ENCODE measurements at regions not wholly inside any gene's neighbourhood (a gene's known extent, or its start where the extent isn't known, plus 50 kb on each side); places are given as distances from the start of the nearest gene placed in this dataset.
"Not testable (repeated sequence)": the region's sequence is repeated elsewhere in the genome, so short reads cannot be mapped to it uniquely, and the experiment has no call there.

GRCh38 chrX:39436538-39436937 is 635.3 kb downstream of the MID1IP1 start:
- not testable (repeated sequence) for DNase-seq; ATAC-seq (ENCODE audit: low read depth in 2 of 2); H3K4me3 Mint-ChIP-seq; H3K27ac ChIP-seq (ENCODE audit: insufficient read depth, low read length, poor library complexity, severe bottlenecking); H3K9me3 Mint-ChIP-seq; H3K27me3 Mint-ChIP-seq; H3K27me3 ChIP-seq (ENCODE audit: control insufficient read depth, insufficient read depth, low read length); H3K36me3 Mint-ChIP-seq; H3K4me3 ChIP-seq (ENCODE audit: low read depth, low read length); H3K9me3 ChIP-seq (ENCODE audit: control insufficient read depth in 2 of 2, low read length in 2 of 2); H3K27ac Mint-ChIP-seq; H3K36me3 ChIP-seq (ENCODE audit: control insufficient read depth, insufficient read depth, low read length)
- peaks cover 0 to 30% (median 6%) of the 10 kb centered on the region in 4 donors for H3K4me1 Mint-ChIP-seq
- H3K4me1 ChIP-seq (ENCODE audit: control insufficient read depth, insufficient read depth, low read length, poor library complexity, severe bottlenecking) = peaks cover 14% of the 10 kb centered on the region

- H3K27ac ChIP-seq (ENCODE audit: insufficient read depth, low read length, poor library complexity, severe bottlenecking) = no peak overlapping the region
- H3K36me3 Mint-ChIP-seq = peaks cover 3% of the 10 kb centered on the region
- no peak overlapping the region for H3K4me3 Mint-ChIP-seq
- H3K4me1 ChIP-seq (ENCODE audit: control insufficient read depth, insufficient read depth, low read length, poor library complexity, severe bottlenecking) = peaks cover 14% of the 10 kb centered on the region
- peaks cover 0 to 1% (median 0%) of the 10 kb centered on the region in 7 donors for H3K9me3 Mint-ChIP-seq
- H3K27me3 Mint-ChIP-seq = no peaks in the 10 kb centered on the region
- peaks cover 0 to 4% of the 10 kb centered on the region in 2 experiments for H3K9me3 ChIP-seq (ENCODE audit: control insufficient read depth in 2 of 2, low read length in 2 of 2)
- H3K27me3 ChIP-seq (ENCODE audit: control insufficient read depth, insufficient read depth, low read length) = no peaks in the 10 kb centered on the region
- peak overlapping the region in 1 of 3 donors; percentile 75 for H3K27ac Mint-ChIP-seq
- no peak for ATAC-seq (ENCODE audit: low read depth in 2 of 2)
- no peaks in the 10 kb centered on the region for H3K36me3 ChIP-seq (ENCODE audit: control insufficient read depth, insufficient read depth, low read length)
- no peak overlapping the region for H3K4me3 ChIP-seq (ENCODE audit: low read depth, low read length)
- H3K4me1 Mint-ChIP-seq = peaks cover 0 to 33% (median 9%) of the 10 kb centered on the region in 4 donors
- DNase-seq = no peak
Observed at GRCh38 chrX:39437670-39438441, 636.6 kb downstream of the MID1IP1 start.

- H3K27ac Mint-ChIP-seq = peak overlapping the region in 2 of 3 donors; percentile 45 to 75
- no peak overlapping the region for H3K4me3 ChIP-seq (ENCODE audit: low read depth, low read length)
- no peak for ATAC-seq (ENCODE audit: low read depth in 2 of 2)
- H3K4me1 Mint-ChIP-seq = peaks cover 0 to 35% (median 8%) of the 10 kb centered on the region in 4 donors
- H3K27me3 Mint-ChIP-seq = no peaks in the 10 kb centered on the region
- H3K4me1 ChIP-seq (ENCODE audit: control insufficient read depth, insufficient read depth, low read length, poor library complexity, severe bottlenecking) = peaks cover 14% of the 10 kb centered on the region
- H3K9me3 ChIP-seq (ENCODE audit: control insufficient read depth in 2 of 2, low read length in 2 of 2) = peaks cover 0 to 4% of the 10 kb centered on the region in 2 experiments
- H3K36me3 ChIP-seq (ENCODE audit: control insufficient read depth, insufficient read depth, low read length) = no peaks in the 10 kb centered on the region
- no peak for DNase-seq
- H3K27ac ChIP-seq (ENCODE audit: insufficient read depth, low read length, poor library complexity, severe bottlenecking) = no peak overlapping the region
- no peaks in the 10 kb centered on the region for H3K27me3 ChIP-seq (ENCODE audit: control insufficient read depth, insufficient read depth, low read length)
- no peak overlapping the region for H3K4me3 Mint-ChIP-seq
- peaks cover 3% of the 10 kb centered on the region for H3K36me3 Mint-ChIP-seq
- peaks cover 0 to 3% (median 0%) of the 10 kb centered on the region in 7 donors for H3K9me3 Mint-ChIP-seq
Observed at GRCh38 chrX:39438603-39439602, 637.6 kb downstream of the MID1IP1 start.

- no peaks in the 10 kb centered on the region for H3K36me3 ChIP-seq (ENCODE audit: control insufficient read depth, insufficient read depth, low read length)
- H3K4me1 ChIP-seq (ENCODE audit: control insufficient read depth, insufficient read depth, low read length, poor library complexity, severe bottlenecking) = peaks cover 14% of the 10 kb centered on the region
- H3K4me3 ChIP-seq (ENCODE audit: low read depth, low read length) = peak overlapping the region; percentile 44
- H3K4me1 Mint-ChIP-seq = peaks cover 0 to 37% (median 9%) of the 10 kb centered on the region in 4 donors
- DNase-seq (peak in 2 of 3 donors; percentile 2 to 60), ATAC-seq (ENCODE audit: low read depth in 2 of 2) (peak in 1 of 2 donors; percentile 28)
- peak overlapping the region; percentile 92 to 96 (median 94) for H3K27ac Mint-ChIP-seq
- no peaks in the 10 kb centered on the region for H3K27me3 Mint-ChIP-seq
- peaks cover 0 to 4% (median 0%) of the 10 kb centered on the region in 7 donors for H3K9me3 Mint-ChIP-seq
- peak overlapping the region in 3 of 4 donors; percentile 2 to 83 (median 71) for H3K4me3 Mint-ChIP-seq
- no peaks in the 10 kb centered on the region for H3K27me3 ChIP-seq (ENCODE audit: control insufficient read depth, insufficient read depth, low read length)
- H3K36me3 Mint-ChIP-seq = peaks cover 3% of the 10 kb centered on the region
- no peak overlapping the region for H3K27ac ChIP-seq (ENCODE audit: insufficient read depth, low read length, poor library complexity, severe bottlenecking)
- H3K9me3 ChIP-seq (ENCODE audit: control insufficient read depth in 2 of 2, low read length in 2 of 2) = peaks cover 0 to 4% of the 10 kb centered on the region in 2 experiments
Observed at GRCh38 chrX:39439906-39440798, 638.9 kb downstream of the MID1IP1 start.

GRCh38 chrX:39440799-39441284 is 639.6 kb downstream of the MID1IP1 start:
- Mint-ChIP-seq H3K36me3 (peaks cover 3% of the 10 kb centered on the region), H3K4me3 (peak overlapping the region in 2 of 4 donors; percentile 2 to 83), H3K27me3 (no peaks in the 10 kb centered on the region), H3K9me3 (peaks cover 0 to 4% (median 0%) of the 10 kb centered on the region in 7 donors), H3K27ac (peak overlapping the region; percentile 92 to 96 (median 94)), H3K4me1 (peaks cover 0 to 43% (median 14%) of the 10 kb centered on the region in 4 donors)
- no peaks in the 10 kb centered on the region for H3K36me3 ChIP-seq (ENCODE audit: control insufficient read depth, insufficient read depth, low read length)
- no peak overlapping the region for H3K27ac ChIP-seq (ENCODE audit: insufficient read depth, low read length, poor library complexity, severe bottlenecking)
- H3K4me1 ChIP-seq (ENCODE audit: control insufficient read depth, insufficient read depth, low read length, poor library complexity, severe bottlenecking) = peaks cover 14% of the 10 kb centered on the region
- peak overlapping the region; percentile 44 for H3K4me3 ChIP-seq (ENCODE audit: low read depth, low read length)
- ATAC-seq (ENCODE audit: low read depth in 2 of 2) = no peak
- no peaks in the 10 kb centered on the region for H3K27me3 ChIP-seq (ENCODE audit: control insufficient read depth, insufficient read depth, low read length)
- H3K9me3 ChIP-seq (ENCODE audit: control insufficient read depth in 2 of 2, low read length in 2 of 2) = peaks cover 0 to 4% of the 10 kb centered on the region in 2 experiments
- peak in 1 of 3 donors; percentile 37 for DNase-seq

- no peak overlapping the region for H3K27ac ChIP-seq (ENCODE audit: insufficient read depth, low read length, poor library complexity, severe bottlenecking)
- no peak for DNase-seq
- H3K27ac Mint-ChIP-seq = no peak overlapping the region
- H3K27me3 ChIP-seq (ENCODE audit: control insufficient read depth, insufficient read depth, low read length) = no peaks in the 10 kb centered on the region
- no peak for ATAC-seq (ENCODE audit: low read depth in 2 of 2)
- no peaks in the 10 kb centered on the region for H3K27me3 Mint-ChIP-seq
- H3K36me3 Mint-ChIP-seq = peaks cover 3% of the 10 kb centered on the region
- H3K4me1 Mint-ChIP-seq = peaks cover 0 to 44% (median 14%) of the 10 kb centered on the region in 4 donors
- peaks cover 14% of the 10 kb centered on the region for H3K4me1 ChIP-seq (ENCODE audit: control insufficient read depth, insufficient read depth, low read length, poor library complexity, severe bottlenecking)
- no peaks in the 10 kb centered on the region for H3K36me3 ChIP-seq (ENCODE audit: control insufficient read depth, insufficient read depth, low read length)
- H3K9me3 Mint-ChIP-seq = peaks cover 0 to 4% (median 0%) of the 10 kb centered on the region in 7 donors
- no peak overlapping the region for H3K4me3 Mint-ChIP-seq
- H3K9me3 ChIP-seq (ENCODE audit: control insufficient read depth in 2 of 2, low read length in 2 of 2) = peaks cover 0 to 2% of the 10 kb centered on the region in 2 experiments
- no peak overlapping the region for H3K4me3 ChIP-seq (ENCODE audit: low read depth, low read length)
Observed at GRCh38 chrX:39442332-39442731, 641.1 kb downstream of the MID1IP1 start.

Data from CD4-positive, CD25-positive, alpha-beta regulatory T cell (primary cell).